GM12878 (cell line): ENCODE measurements at regions not wholly inside any gene's neighbourhood (a gene's known extent, or its start where the extent isn't known, plus 50 kb on each side); places are given as distances from the start of the nearest gene placed in this dataset.

Source experiments
- ZBTB33 ChIP-seq: fragments of 450-650 bp; IDR thresholded peaks from 2 replicates; pipeline ENCODE4 v1.6.1; 2017; ENCODE audit warnings: mild to moderate bottlenecking
- ZBTB40 ChIP-seq: fragments of 450-650 bp; IDR thresholded peaks from 2 replicates; pipeline ENCODE4 v1.6.1; 2016; ENCODE audit warnings: mild to moderate bottlenecking, moderate library complexity, borderline replicate concordance
- TF ChIP-seq, protein P1 (sequence below): fragments of 450-650 bp; IDR thresholded peaks from 2 replicates; pipeline ENCODE4 v1.6.1; 2017; ENCODE audit warnings: low read depth, mild to moderate bottlenecking, moderate library complexity

DNA sequence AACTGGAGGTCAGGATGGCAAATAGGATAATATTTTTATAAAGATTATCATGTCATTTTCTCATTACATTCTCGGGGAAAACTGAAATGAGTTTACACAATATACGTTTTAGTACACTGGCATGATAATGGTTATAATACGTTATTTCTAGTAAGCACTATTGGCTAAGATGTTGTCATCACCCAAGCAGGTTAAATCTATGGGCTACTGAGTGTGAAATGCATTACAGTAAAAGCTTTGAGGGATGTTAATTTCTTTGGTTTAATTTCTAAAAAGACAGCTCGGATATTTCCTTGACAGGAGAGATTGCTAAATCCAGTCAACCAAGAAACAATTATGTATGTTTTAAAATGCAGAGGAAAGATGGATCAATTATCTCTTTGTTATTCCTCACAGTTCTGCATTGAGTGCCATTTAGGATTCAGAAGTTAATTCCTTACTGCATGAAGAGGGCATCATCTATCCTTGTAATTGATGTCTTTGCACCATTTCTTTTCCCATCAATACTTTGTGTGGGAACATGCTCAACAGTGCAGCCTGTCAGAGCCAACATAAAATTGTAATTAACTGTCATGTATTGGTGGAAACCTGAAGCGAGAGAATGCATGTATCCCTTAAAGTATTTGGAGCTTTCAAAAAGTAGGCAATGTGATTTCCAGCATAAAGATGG is 222.4 kb upstream of the ZP4 start (continued):
- TF ChIP-seq ZBTB40 (no peak), ZBTB33 (no peak)
- TF ChIP-seq, protein P1, sequence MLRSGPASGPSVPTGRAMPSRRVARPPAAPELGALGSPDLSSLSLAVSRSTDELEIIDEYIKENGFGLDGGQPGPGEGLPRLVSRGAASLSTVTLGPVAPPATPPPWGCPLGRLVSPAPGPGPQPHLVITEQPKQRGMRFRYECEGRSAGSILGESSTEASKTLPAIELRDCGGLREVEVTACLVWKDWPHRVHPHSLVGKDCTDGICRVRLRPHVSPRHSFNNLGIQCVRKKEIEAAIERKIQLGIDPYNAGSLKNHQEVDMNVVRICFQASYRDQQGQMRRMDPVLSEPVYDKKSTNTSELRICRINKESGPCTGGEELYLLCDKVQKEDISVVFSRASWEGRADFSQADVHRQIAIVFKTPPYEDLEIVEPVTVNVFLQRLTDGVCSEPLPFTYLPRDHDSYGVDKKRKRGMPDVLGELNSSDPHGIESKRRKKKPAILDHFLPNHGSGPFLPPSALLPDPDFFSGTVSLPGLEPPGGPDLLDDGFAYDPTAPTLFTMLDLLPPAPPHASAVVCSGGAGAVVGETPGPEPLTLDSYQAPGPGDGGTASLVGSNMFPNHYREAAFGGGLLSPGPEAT = no peak
